ENCODE measurements at regions not wholly inside any gene's neighbourhood (a gene's known extent, or its start where the extent isn't known, plus 50 kb on each side); places are given as distances from the start of the nearest gene placed in this dataset.

GRCh38 chr4:108425988-108426387, 194.4 kb upstream of the RPL34 start:
- H3K9ac ChIP-seq (ENCODE audit: insufficient read depth, low read depth, low read length): no peak overlapping the region
- POLR2A ChIA-PET: no interaction called here
- no peaks in the 10 kb centered on the region for H3K4me1 ChIP-seq (ENCODE audit: insufficient read depth, low read length)
- no peak for FAIRE-seq
- H3K4me3 ChIP-seq (replicated peaks in 1 of 3; ENCODE audit: insufficient read depth in 1 of 3, low read depth in 2 of 3, low read length in 3 of 3): no peak overlapping the region
- TF ChIP-seq SKIL (CRISPR knock-in tag; IDR thresholded peaks at IDR 0.05; ENCODE audit: borderline replicate concordance) (no peak), HDAC1 (CRISPR knock-in tag; IDR thresholded peaks at IDR 0.05) (no peak), TBX3 (IDR thresholded peaks at IDR 0.05; ENCODE audit: borderline replicate concordance) (no peak), ZNF878 (CRISPR knock-in tag; IDR thresholded peaks at IDR 0.05) (no peak), KLF15 (CRISPR knock-in tag; IDR thresholded peaks at IDR 0.05; ENCODE audit: borderline replicate concordance) (no peak), BORCS8-MEF2B (CRISPR knock-in tag; IDR thresholded peaks at IDR 0.05) (no peak), KLF11 (CRISPR knock-in tag; IDR thresholded peaks at IDR 0.05) (no peak), ZNF121 (CRISPR knock-in tag; IDR thresholded peaks at IDR 0.05) (no peak), TRIM24 (CRISPR knock-in tag; IDR thresholded peaks at IDR 0.05) (no peak), ZNF207 (IDR thresholded peaks at IDR 0.05; ENCODE audit: borderline replicate concordance) (no peak), SUZ12 (IDR thresholded peaks at IDR 0.05; ENCODE audit: low read depth, low read length) (no peak), HHEX (CRISPR knock-in tag; IDR thresholded peaks at IDR 0.05) (no peak), CENPX (CRISPR knock-in tag; IDR thresholded peaks at IDR 0.05) (no peak)
- no peaks in the 10 kb centered on the region for H3K27me3 ChIP-seq (ENCODE audit: control insufficient read depth in 1 of 2, insufficient read depth in 2 of 2, low read length in 2 of 2)
- no peaks in the 10 kb centered on the region for H4K20me1 ChIP-seq (ENCODE audit: insufficient read depth, low read length)
- no peaks in the 10 kb centered on the region for H3K36me3 ChIP-seq (replicated peaks in 1 of 2; ENCODE audit: control insufficient read depth in 1 of 2, insufficient read depth in 2 of 2, low read length in 2 of 2)
- intact Hi-C loops (cut with micrococcal nuclease; ENCODE audit: unreplicated experiment) (no loop called here), in situ Hi-C loops (cut with HindIII; ENCODE audit: extremely low pct_ligation_motif_present, low pct_unique_long_range_greater_than_20kb) (no loop called here)
- BruUV-seq (replicated peaks): no TSS peak
- H3K9me3 ChIP-seq (ENCODE audit: low read length): no peaks in the 10 kb centered on the region
- H3K4me2 ChIP-seq (ENCODE audit: low read depth, low read length): no peak overlapping the region
- ATAC-seq: no peak
- CTCF ChIA-PET (ENCODE audit: low intra/inter-chr PET ratio, low total read pairs): no interaction called here
- H2AFZ ChIP-seq (ENCODE audit: low read length): no peak overlapping the region
- 20% methylated on average over 3 of the region's 3 CpGs for WGBS (ENCODE audit: low lambda C conversion rate)
- H3K79me2 ChIP-seq (ENCODE audit: insufficient read depth, low read length): no peaks in the 10 kb centered on the region
- DNase-seq (ENCODE audit: low spot score): no peak
- H3K27ac ChIP-seq (ENCODE audit: extremely low read length, insufficient read depth, low read length): no peak overlapping the region
